Middle frontal gyrus (tissue), 1 donor: ENCODE measurements at regions not wholly inside any gene's neighbourhood (a gene's known extent, or its start where the extent isn't known, plus 50 kb on each side); places are given as distances from the start of the nearest gene placed in this dataset.
"Not testable (repeated sequence)": the region's sequence is repeated elsewhere in the genome, so short reads cannot be mapped to it uniquely, and the experiment has no call there.

Experiments
- DNase-seq: peaks from one replicate; pipeline ENCODE4 v3.0.0-alpha.2; 2015; ENCODE audit warnings: low spot score; ENCODE audit errors: extremely low spot score

- no peak for DNase-seq
These were observed 376.1 kb upstream of the CTSO start for GRCh38 chr4:156329779-156330178.

- DNase-seq = no peak
These were observed 375.2 kb upstream of the CTSO start for GRCh38 chr4:156328882-156329281.

GRCh38 chr4:156326246-156326645 lies 372.6 kb upstream of the CTSO start:
- DNase-seq = no peak

GRCh38 chr4:156322592-156322991 lies 368.9 kb upstream of the CTSO start:
- DNase-seq = no peak

GRCh38 chr4:156321203-156321602 lies 367.5 kb upstream of the CTSO start:
- no peak for DNase-seq

- DNase-seq = no peak
These were observed 359.8 kb upstream of the CTSO start for GRCh38 chr4:156313497-156313896.

GRCh38 chr4:156312261-156312847 lies 358.7 kb upstream of the CTSO start:
- DNase-seq = no peak

- DNase-seq = no peak
These were observed 355.4 kb upstream of the CTSO start for GRCh38 chr4:156309031-156309430.

- no peak for DNase-seq
These were observed 350.0 kb upstream of the CTSO start for GRCh38 chr4:156303708-156304107.

GRCh38 chr4:156298230-156298629 lies 344.6 kb upstream of the CTSO start:
- DNase-seq = no peak

- DNase-seq = no peak
These were observed 342.1 kb upstream of the CTSO start for GRCh38 chr4:156295676-156296195.

GRCh38 chr4:156294577-156294976 lies 340.9 kb upstream of the CTSO start:
- no peak for DNase-seq

GRCh38 chr4:156293657-156294297 lies 340.1 kb upstream of the CTSO start:
- DNase-seq = no peak

GRCh38 chr4:156291317-156291716 lies 337.7 kb upstream of the CTSO start:
- DNase-seq = no peak

- no peak for DNase-seq
These were observed 337.1 kb upstream of the CTSO start for GRCh38 chr4:156290811-156291210.

- DNase-seq = not testable (repeated sequence)
These were observed 336.4 kb upstream of the CTSO start for GRCh38 chr4:156290026-156290425.

GRCh38 chr4:156280686-156281085 lies 327.0 kb upstream of the CTSO start:
- DNase-seq = no peak

GRCh38 chr4:156265407-156265806 lies 311.7 kb upstream of the CTSO start:
- DNase-seq = no peak

- DNase-seq = no peak
These were observed 307.6 kb upstream of the CTSO start for GRCh38 chr4:156261230-156261629.

- DNase-seq = peak; percentile 16
These were observed 301.8 kb upstream of the CTSO start for GRCh38 chr4:156255230-156256007.

- DNase-seq = peak; percentile 27
These were observed 298.8 kb upstream of the CTSO start for GRCh38 chr4:156252358-156252921.
